ENCODE measurements at regions not wholly inside any gene's neighbourhood (a gene's known extent, or its start where the extent isn't known, plus 50 kb on each side); places are given as distances from the start of the nearest gene placed in this dataset.
A peak's percentile ranks its signal among the peaks of the same experiment; 100 is the strongest.

DNA sequence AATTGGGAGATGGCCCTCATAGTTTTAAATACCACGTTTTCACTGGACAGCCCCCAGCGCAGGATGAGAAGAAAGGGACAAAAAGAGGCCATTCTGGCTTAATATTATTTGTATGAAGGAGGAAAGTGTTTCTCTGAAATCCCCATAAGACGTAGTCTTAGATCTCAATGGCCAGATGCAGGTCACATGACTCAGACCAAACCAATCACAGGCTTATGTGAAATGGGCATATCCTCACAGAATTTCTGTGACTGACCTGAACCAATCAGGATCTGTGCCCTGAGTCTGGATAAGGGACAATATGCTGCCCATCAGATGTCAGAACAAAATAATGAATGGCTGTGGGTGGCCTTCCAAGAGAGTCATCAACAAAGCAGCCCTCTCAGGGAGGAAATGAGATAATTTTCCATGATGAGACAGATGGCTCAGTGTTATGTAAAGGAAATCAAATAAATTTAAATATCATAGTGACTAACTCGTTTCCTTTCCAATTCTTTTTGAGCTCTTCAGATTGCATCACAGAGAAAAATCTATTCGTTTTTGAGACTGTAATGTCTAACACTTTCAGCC, 1009.5 kb upstream of the TMEM132C start:
- peaks cover 23% of the 10 kb centered on the region for H3K4me1 ChIP-seq (ENCODE audit: insufficient read depth, low read length)
- no peaks in the 10 kb centered on the region for H3K9me3 ChIP-seq (ENCODE audit: low read depth, low read length)
- no peak overlapping the region for H3K4me3 ChIP-seq (ENCODE audit: insufficient read depth, low read length)
- H3K79me2 ChIP-seq (ENCODE audit: insufficient read depth, low read length) = no peaks in the 10 kb centered on the region
- H3K27ac ChIP-seq (ENCODE audit: low read depth, low read length) = peak overlapping the region; percentile 97
- no peak overlapping the region for H2AFZ ChIP-seq (ENCODE audit: low read length)
- no peak for DNase-seq (ENCODE audit: insufficient read length, low spot score, missing footprints)
- TF ChIP-seq CTCF (IDR thresholded peaks at IDR 0.05; ENCODE audit: extremely low read depth, low read depth, low read length) = no peak
- no peaks in the 10 kb centered on the region for H3K27me3 ChIP-seq (ENCODE audit: insufficient read depth, low read length)
- no peaks in the 10 kb centered on the region for H3K36me3 ChIP-seq (ENCODE audit: insufficient read depth, low read length)
- no peaks in the 10 kb centered on the region for H4K20me1 ChIP-seq (ENCODE audit: insufficient read depth, low read length)
- H3K4me2 ChIP-seq (ENCODE audit: insufficient read depth, low read length) = no peak overlapping the region

- DNase-seq (ENCODE audit: insufficient read length, low spot score, missing footprints) = peak; percentile 88
- peak overlapping the region; percentile 97 for H3K27ac ChIP-seq (ENCODE audit: low read depth, low read length)
- no peak for TF ChIP-seq CTCF (IDR thresholded peaks at IDR 0.05; ENCODE audit: extremely low read depth, low read depth, low read length)
Observed at GRCh38 chr12:127260531-127260930, 1006.4 kb upstream of the TMEM132C start.

GRCh38 chr12:127260999-127261398, 1006.0 kb upstream of the TMEM132C start:
- Histone ChIP-seq H2AFZ (ENCODE audit: low read length) (no peak overlapping the region), H3K9me3 (ENCODE audit: low read depth, low read length) (no peaks in the 10 kb centered on the region), H3K79me2 (ENCODE audit: insufficient read depth, low read length) (no peaks in the 10 kb centered on the region), H3K4me3 (ENCODE audit: insufficient read depth, low read length) (no peak overlapping the region), H3K27me3 (ENCODE audit: insufficient read depth, low read length) (no peaks in the 10 kb centered on the region), H3K4me2 (ENCODE audit: insufficient read depth, low read length) (peak overlapping the region; percentile 38), H4K20me1 (ENCODE audit: insufficient read depth, low read length) (no peaks in the 10 kb centered on the region), H3K27ac (ENCODE audit: low read depth, low read length) (peak overlapping the region; percentile 97), H3K36me3 (ENCODE audit: insufficient read depth, low read length) (no peaks in the 10 kb centered on the region), H3K4me1 (ENCODE audit: insufficient read depth, low read length) (peaks cover 25% of the 10 kb centered on the region)
- no peak for TF ChIP-seq CTCF (IDR thresholded peaks at IDR 0.05; ENCODE audit: extremely low read depth, low read depth, low read length)
- DNase-seq (ENCODE audit: insufficient read length, low spot score, missing footprints) = no peak

More at GRCh38 chr12:127260531-127260930, 1006.4 kb upstream of the TMEM132C start:
- Histone ChIP-seq H3K36me3 (ENCODE audit: insufficient read depth, low read length) (no peaks in the 10 kb centered on the region), H3K4me1 (ENCODE audit: insufficient read depth, low read length) (peaks cover 25% of the 10 kb centered on the region), H3K4me3 (ENCODE audit: insufficient read depth, low read length) (no peak overlapping the region), H3K4me2 (ENCODE audit: insufficient read depth, low read length) (peak overlapping the region; percentile 38), H2AFZ (ENCODE audit: low read length) (no peak overlapping the region), H3K79me2 (ENCODE audit: insufficient read depth, low read length) (no peaks in the 10 kb centered on the region), H4K20me1 (ENCODE audit: insufficient read depth, low read length) (no peaks in the 10 kb centered on the region), H3K9me3 (ENCODE audit: low read depth, low read length) (no peaks in the 10 kb centered on the region), H3K27me3 (ENCODE audit: insufficient read depth, low read length) (no peaks in the 10 kb centered on the region)

- Histone ChIP-seq H3K27me3 (ENCODE audit: insufficient read depth, low read length) (no peaks in the 10 kb centered on the region), H3K4me3 (ENCODE audit: insufficient read depth, low read length) (no peak overlapping the region), H3K9me3 (ENCODE audit: low read depth, low read length) (no peaks in the 10 kb centered on the region), H3K27ac (ENCODE audit: low read depth, low read length) (peak overlapping the region; percentile 97), H2AFZ (ENCODE audit: low read length) (no peak overlapping the region), H3K4me1 (ENCODE audit: insufficient read depth, low read length) (peaks cover 25% of the 10 kb centered on the region), H3K4me2 (ENCODE audit: insufficient read depth, low read length) (no peak overlapping the region), H4K20me1 (ENCODE audit: insufficient read depth, low read length) (no peaks in the 10 kb centered on the region), H3K36me3 (ENCODE audit: insufficient read depth, low read length) (no peaks in the 10 kb centered on the region), H3K79me2 (ENCODE audit: insufficient read depth, low read length) (no peaks in the 10 kb centered on the region)
- no peak for TF ChIP-seq CTCF (IDR thresholded peaks at IDR 0.05; ENCODE audit: extremely low read depth, low read depth, low read length)
- no peak for DNase-seq (ENCODE audit: insufficient read length, low spot score, missing footprints)
Observed at GRCh38 chr12:127262615-127263014, 1004.4 kb upstream of the TMEM132C start.
